Skeletal muscle tissue (tissue), 3 donors: ENCODE measurements at regions not wholly inside any gene's neighbourhood (a gene's known extent, or its start where the extent isn't known, plus 50 kb on each side); places are given as distances from the start of the nearest gene placed in this dataset.

Experiments
- H3K27ac ChIP-seq: one replicate; pipeline ENCODE4 v1.7.0; 2013; ENCODE audit warnings: mild to moderate bottlenecking, low read depth, low read length, inconsistent platforms
- H3K27me3 ChIP-seq, 3 donors: one replicate each; pipeline ENCODE4 v1.7.0; 2013; ENCODE audit warnings: low read length in 3 of 3; ENCODE audit not compliant: control insufficient read depth in 3 of 3, insufficient read depth in 3 of 3
- H3K36me3 ChIP-seq, 3 donors: one replicate each; pipeline ENCODE4 v1.7.0; 2013; ENCODE audit warnings: low read length in 3 of 3; ENCODE audit not compliant: control insufficient read depth in 3 of 3, insufficient read depth in 3 of 3
- H3K4me1 ChIP-seq, 3 donors: one replicate each; pipeline ENCODE4 v1.7.0; 2013; ENCODE audit warnings: low read length in 3 of 3, mild to moderate bottlenecking in 3 of 3; ENCODE audit not compliant: control insufficient read depth in 3 of 3, insufficient read depth in 3 of 3
- H3K4me3 ChIP-seq, 3 donors: one replicate each; pipeline ENCODE4 v1.7.0; 2013; ENCODE audit warnings: low read length in 3 of 3
- H3K9ac ChIP-seq, 3 donors: one replicate each; pipeline ENCODE4 v1.7.0; 2013; ENCODE audit warnings: low read length in 3 of 3, mild to moderate bottlenecking in 3 of 3, moderate library complexity in 2 of 3, low read depth in 1 of 3
- H3K9me3 ChIP-seq, 3 donors: one replicate each; pipeline ENCODE4 v1.7.0; 2013; ENCODE audit warnings: low read length in 3 of 3; ENCODE audit not compliant: control insufficient read depth in 3 of 3
- donor health status: Osteomylitis.

DNA sequence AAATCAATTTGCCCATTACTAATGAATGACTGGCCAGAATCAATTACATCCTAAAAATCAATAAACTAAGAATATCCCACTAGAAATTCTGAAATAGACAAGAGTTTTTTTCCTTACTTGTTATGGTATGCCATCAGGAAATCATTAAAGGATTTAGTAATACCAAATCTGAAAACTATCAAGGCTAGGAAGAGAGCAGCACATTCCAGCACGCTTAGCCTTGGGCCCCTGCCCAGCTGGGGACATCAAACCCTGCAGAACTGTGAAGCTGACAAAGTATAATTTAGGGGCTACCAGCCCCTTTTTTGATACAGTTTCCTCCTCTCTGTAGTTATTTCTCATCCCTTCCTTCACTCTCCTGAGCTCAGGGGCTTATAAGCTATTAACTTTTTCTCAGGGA lies 247.8 kb upstream of the ZC3H12C start:
- H3K4me3 ChIP-seq, result no peak overlapping the region
- H3K4me1 ChIP-seq, result no peaks in the 10 kb centered on the region
- H3K9me3 ChIP-seq, result no peaks in the 10 kb centered on the region

DNA sequence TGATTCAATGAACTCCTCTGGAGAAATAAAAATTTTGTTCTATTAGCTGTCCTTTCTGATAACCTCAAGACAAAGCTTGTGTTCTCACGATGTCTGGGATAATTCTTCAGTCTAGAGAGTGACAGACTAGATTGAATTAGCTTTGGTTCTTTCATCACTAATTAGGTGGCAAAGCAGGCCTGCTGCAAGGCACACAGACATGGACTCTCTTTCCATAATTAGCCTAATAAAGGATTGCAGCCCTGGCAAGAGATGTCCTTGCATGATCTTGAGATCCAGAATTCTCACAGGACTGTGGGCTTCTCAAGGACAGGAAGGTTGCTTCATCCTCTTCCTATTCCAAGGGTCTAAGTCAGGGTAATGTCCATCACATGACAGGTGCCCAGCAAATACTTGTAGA lies 245.6 kb upstream of the ZC3H12C start:
- no peak overlapping the region for H3K4me3 ChIP-seq
- no peaks in the 10 kb centered on the region for H3K36me3 ChIP-seq
- H3K4me1 ChIP-seq, result no peaks in the 10 kb centered on the region

More for the DNA sequence above, 247.8 kb upstream of the ZC3H12C start:
- H3K27me3 ChIP-seq, result peaks cover 0 to 3% (median 0%) of the 10 kb centered on the region in 3 donors
- H3K36me3 ChIP-seq, result no peaks in the 10 kb centered on the region
- no peak overlapping the region for H3K9ac ChIP-seq
- H3K27ac ChIP-seq, result no peak overlapping the region

GRCh38 chr11:109849051-109849450 lies 244.1 kb upstream of the ZC3H12C start:
- Histone ChIP-seq H3K9me3 (no peaks in the 10 kb centered on the region), H3K27ac (no peak overlapping the region), H3K27me3 (peaks cover 0 to 3% (median 0%) of the 10 kb centered on the region in 3 donors), H3K36me3 (no peaks in the 10 kb centered on the region), H3K9ac (no peak overlapping the region), H3K4me3 (no peak overlapping the region), H3K4me1 (no peaks in the 10 kb centered on the region)

More for the DNA sequence above, 245.6 kb upstream of the ZC3H12C start:
- Histone ChIP-seq H3K27me3 (peaks cover 0 to 3% (median 0%) of the 10 kb centered on the region in 3 donors), H3K9ac (no peak overlapping the region), H3K27ac (no peak overlapping the region), H3K9me3 (no peaks in the 10 kb centered on the region)

GRCh38 chr11:109849946-109850345 lies 243.2 kb upstream of the ZC3H12C start:
- H3K27ac ChIP-seq, result no peak overlapping the region
- H3K27me3 ChIP-seq, result peaks cover 0 to 3% (median 0%) of the 10 kb centered on the region in 3 donors
- H3K4me1 ChIP-seq, result no peaks in the 10 kb centered on the region
- no peak overlapping the region for H3K9ac ChIP-seq
- no peaks in the 10 kb centered on the region for H3K36me3 ChIP-seq
- no peak overlapping the region for H3K4me3 ChIP-seq
- no peaks in the 10 kb centered on the region for H3K9me3 ChIP-seq

GRCh38 chr11:109851780-109852390 lies 241.3 kb upstream of the ZC3H12C start:
- Histone ChIP-seq H3K27ac (no peak overlapping the region), H3K4me3 (no peak overlapping the region), H3K4me1 (no peaks in the 10 kb centered on the region), H3K9me3 (no peaks in the 10 kb centered on the region), H3K36me3 (no peaks in the 10 kb centered on the region), H3K9ac (no peak overlapping the region), H3K27me3 (peaks cover 0 to 3% (median 0%) of the 10 kb centered on the region in 3 donors)

DNA sequence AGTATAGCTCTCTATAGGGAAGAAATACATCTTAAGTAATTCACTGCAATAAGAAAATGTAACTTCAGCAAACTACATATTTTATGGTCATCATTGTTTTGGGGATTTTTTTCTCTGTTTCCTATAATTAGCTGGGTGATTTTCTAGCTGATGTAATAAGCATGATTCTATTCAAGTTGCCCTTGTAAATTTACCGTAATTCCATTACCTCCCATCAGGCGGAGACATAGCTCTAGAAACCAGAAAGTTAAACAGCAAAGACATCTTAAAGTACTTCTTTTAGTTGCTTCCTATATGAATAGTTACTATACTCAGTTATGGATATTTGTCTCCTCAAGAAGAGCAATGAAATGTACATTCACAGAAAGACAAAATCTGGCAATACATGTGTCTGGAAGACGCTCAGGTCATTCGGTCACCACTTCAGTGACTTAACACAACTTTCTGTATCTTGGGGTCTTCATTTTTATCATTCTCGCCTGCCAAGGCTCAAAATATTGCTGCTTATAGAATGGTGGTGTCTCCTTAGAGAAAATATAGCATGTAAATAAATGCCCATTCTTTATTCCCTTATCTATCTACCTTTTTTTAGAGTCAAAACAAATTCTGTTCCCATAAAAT lies 239.9 kb upstream of the ZC3H12C start:
- Histone ChIP-seq H3K27me3 (peaks cover 0 to 3% (median 0%) of the 10 kb centered on the region in 3 donors), H3K4me3 (no peak overlapping the region), H3K9me3 (no peaks in the 10 kb centered on the region), H3K4me1 (no peaks in the 10 kb centered on the region), H3K9ac (no peak overlapping the region), H3K36me3 (no peaks in the 10 kb centered on the region), H3K27ac (no peak overlapping the region)

- no peak overlapping the region for H3K9ac ChIP-seq
- H3K27ac ChIP-seq, result no peak overlapping the region
- no peak overlapping the region for H3K4me3 ChIP-seq
- H3K27me3 ChIP-seq, result peaks cover 0 to 3% (median 0%) of the 10 kb centered on the region in 3 donors
- no peaks in the 10 kb centered on the region for H3K4me1 ChIP-seq
- H3K36me3 ChIP-seq, result no peaks in the 10 kb centered on the region
- H3K9me3 ChIP-seq, result no peaks in the 10 kb centered on the region
Measured at GRCh38 chr11:109854731-109855130, 238.5 kb upstream of the ZC3H12C start.

DNA sequence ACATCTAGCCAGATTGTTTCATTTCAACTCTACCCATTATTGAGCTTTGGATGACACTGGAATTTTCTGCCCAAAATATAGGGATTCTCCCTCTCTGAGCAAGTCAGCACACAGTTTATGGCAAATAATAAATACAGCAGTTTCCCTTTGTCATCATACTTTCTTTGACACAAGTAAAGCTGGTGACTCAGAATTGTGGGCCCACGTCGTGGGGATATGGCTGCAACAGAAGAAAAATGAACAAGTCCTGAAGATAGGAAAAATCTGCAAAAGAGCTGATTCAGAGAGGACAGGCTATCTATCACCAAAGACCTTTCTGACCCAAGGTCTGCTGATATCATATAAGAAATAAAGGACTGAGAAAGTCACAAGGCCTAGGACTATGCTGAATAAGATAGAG lies 236.3 kb upstream of the ZC3H12C start:
- H3K27me3 ChIP-seq, result no peaks in the 10 kb centered on the region
- no peaks in the 10 kb centered on the region for H3K36me3 ChIP-seq
- H3K9me3 ChIP-seq, result no peaks in the 10 kb centered on the region
- no peaks in the 10 kb centered on the region for H3K4me1 ChIP-seq
- no peak overlapping the region for H3K9ac ChIP-seq
- H3K27ac ChIP-seq, result no peak overlapping the region
- H3K4me3 ChIP-seq, result no peak overlapping the region

DNA sequence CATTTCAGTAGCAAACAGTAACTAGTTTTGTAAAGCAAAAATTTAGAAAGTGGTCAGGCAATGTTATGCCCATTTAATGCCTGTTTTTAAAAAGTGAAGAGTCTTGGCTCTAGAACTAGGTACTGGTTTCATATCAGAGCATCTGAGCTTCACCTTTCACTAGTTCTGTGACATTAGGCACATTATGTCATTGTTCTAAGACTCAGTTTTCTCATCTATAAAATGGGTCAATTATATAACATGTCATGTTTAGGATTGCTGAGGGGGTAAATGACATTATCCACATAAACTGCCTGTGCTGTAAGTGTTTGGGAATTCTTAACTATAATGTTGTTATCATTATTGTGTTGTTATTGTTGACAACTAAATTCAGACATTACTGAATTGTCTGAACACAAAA lies 235.6 kb upstream of the ZC3H12C start:
- H3K9ac ChIP-seq, result no peak overlapping the region
- H3K27me3 ChIP-seq, result no peaks in the 10 kb centered on the region
- H3K4me1 ChIP-seq, result no peaks in the 10 kb centered on the region
- H3K27ac ChIP-seq, result no peak overlapping the region
- H3K4me3 ChIP-seq, result no peak overlapping the region
- no peaks in the 10 kb centered on the region for H3K9me3 ChIP-seq
- no peaks in the 10 kb centered on the region for H3K36me3 ChIP-seq

- Histone ChIP-seq H3K4me3 (no peak overlapping the region), H3K4me1 (no peaks in the 10 kb centered on the region), H3K27me3 (no peaks in the 10 kb centered on the region), H3K9ac (no peak overlapping the region), H3K36me3 (no peaks in the 10 kb centered on the region), H3K9me3 (no peaks in the 10 kb centered on the region), H3K27ac (no peak overlapping the region)
Measured at GRCh38 chr11:109858152-109858551, 235.0 kb upstream of the ZC3H12C start.
